ENCODE measurements at regions not wholly inside any gene's neighbourhood (a gene's known extent, or its start where the extent isn't known, plus 50 kb on each side); places are given as distances from the start of the nearest gene placed in this dataset.

- no peak for DNase-seq (ENCODE audit: low spot score)
- intact Hi-C loops (cut with DNase I): no loop called here
Measured at GRCh38 chr6:44590471-44590870, 203.0 kb downstream of the CDC5L start.

GRCh38 chr6:44593539-44593944 lies 206.0 kb downstream of the CDC5L start:
- no peak for DNase-seq (ENCODE audit: low spot score)

DNA sequence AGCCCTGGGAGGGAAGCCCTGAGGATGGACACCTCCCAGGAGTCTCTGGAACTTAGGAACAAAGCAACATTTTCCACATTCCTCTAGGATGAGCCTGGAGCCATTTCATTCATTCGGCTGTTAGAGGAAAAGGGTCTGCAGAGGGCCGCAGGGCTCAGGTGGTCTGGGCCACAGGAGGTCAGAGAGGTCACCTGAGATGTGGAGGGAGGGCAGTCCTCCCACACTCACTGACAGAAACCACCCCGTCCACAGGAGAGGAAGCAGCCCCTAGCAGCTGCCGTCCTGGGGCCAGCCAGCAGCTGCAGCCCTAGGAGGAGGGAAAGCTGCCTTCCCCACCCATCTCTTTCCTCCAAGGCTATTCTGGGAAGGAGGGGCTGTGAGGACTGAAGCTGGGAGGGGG lies 207.0 kb downstream of the CDC5L start:
- intact Hi-C loops (cut with DNase I): no loop called here
- DNase-seq (ENCODE audit: low spot score): no peak

More at GRCh38 chr6:44593539-44593944, 206.0 kb downstream of the CDC5L start:
- intact Hi-C loops (cut with DNase I): no loop called here

- DNase-seq (ENCODE audit: low spot score): no peak
- intact Hi-C loops (cut with DNase I): no loop called here
Measured at GRCh38 chr6:44598679-44599078, 211.2 kb downstream of the CDC5L start.

DNA sequence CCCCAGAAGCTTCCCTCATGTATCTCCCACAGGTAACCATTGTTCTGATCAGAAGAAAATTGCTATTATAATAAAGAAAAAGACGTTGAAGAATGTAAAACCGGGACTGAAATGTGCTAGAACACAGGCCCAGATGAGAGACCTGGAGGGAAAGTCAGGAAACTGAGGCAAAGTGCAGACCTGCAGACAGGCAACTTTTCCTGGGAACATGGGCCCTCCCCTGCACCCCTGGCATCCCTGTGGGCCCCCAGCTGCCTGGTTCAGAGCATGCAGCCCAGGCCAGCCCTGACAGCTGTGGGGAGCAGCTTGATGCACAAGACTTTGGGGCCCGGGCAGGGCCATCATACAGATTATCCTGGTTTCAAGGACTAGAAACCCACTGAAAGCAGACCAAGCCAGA lies 212.2 kb downstream of the CDC5L start:
- intact Hi-C loops (cut with DNase I): no loop called here
- no peak for DNase-seq (ENCODE audit: low spot score)

DNA sequence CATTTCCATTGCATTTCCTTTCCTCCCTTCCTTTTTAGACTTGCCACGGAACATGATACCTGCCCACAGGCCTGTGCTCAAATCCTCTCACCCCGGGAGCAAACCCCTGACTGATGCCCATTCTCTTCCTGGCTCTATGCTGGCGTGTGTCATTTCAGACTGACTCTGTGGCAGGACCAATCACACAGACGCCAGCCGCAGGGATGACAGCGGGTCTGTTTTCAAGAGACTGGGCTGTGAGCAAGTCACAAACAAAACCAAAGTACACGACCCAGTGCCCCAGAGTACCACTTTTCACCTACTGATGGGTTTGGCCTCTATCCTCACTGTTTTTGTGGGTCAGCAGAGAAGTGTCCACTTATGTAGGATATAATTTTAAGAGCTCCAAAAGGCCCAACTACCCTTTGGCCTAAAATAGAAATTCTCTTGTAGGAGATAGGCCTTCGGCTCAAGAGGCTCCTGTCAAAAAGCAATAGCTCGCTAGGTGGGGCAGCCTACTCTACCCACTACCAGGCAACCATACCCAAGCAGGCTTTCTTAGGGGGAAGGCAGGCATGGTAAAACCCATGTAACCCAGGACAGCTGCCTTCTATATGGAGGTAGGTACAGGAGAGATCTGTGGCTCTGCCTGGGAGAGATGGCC lies 215.7 kb downstream of the CDC5L start:
- intact Hi-C loops (cut with DNase I): no loop called here
- no peak for DNase-seq (ENCODE audit: low spot score)

- intact Hi-C loops (cut with DNase I): no loop called here
- DNase-seq (ENCODE audit: low spot score): no peak
Measured at GRCh38 chr6:44606504-44606903, 219.0 kb downstream of the CDC5L start.

- intact Hi-C loops (cut with DNase I): no loop called here
- DNase-seq (ENCODE audit: low spot score): no peak
Measured at GRCh38 chr6:44606976-44607375, 219.5 kb downstream of the CDC5L start.

DNA sequence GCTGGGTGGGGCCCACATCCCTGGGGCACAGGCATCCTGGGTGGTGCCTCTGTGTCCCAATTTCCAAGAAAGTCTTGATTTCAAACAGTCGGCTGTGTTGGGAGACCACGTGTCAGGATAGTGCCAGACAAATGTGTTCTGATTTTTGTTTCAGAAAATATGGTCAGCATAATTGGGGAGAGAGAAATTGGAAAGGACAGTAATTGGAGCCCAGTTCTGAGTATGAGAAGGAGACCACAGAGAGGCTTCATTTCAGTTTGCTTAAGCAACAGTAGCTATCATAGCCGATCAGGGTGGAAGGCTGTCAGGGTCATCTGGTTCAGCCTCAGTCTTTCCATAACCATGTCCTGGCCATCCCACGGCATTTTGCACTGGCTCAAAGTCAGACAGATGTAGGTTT lies 220.7 kb downstream of the CDC5L start:
- intact Hi-C loops (cut with DNase I): no loop called here
- DNase-seq (ENCODE audit: low spot score): no peak

- DNase-seq (ENCODE audit: low spot score): no peak
- intact Hi-C loops (cut with DNase I): no loop called here
Measured at GRCh38 chr6:44609051-44609612, 221.6 kb downstream of the CDC5L start.

- no peak for DNase-seq (ENCODE audit: low spot score)
- intact Hi-C loops (cut with DNase I): no loop called here
Measured at GRCh38 chr6:44614396-44614795, 226.9 kb downstream of the CDC5L start.

GRCh38 chr6:44615621-44616020 lies 228.1 kb downstream of the CDC5L start:
- intact Hi-C loops (cut with DNase I): no loop called here
- DNase-seq (ENCODE audit: low spot score): no peak

DNA sequence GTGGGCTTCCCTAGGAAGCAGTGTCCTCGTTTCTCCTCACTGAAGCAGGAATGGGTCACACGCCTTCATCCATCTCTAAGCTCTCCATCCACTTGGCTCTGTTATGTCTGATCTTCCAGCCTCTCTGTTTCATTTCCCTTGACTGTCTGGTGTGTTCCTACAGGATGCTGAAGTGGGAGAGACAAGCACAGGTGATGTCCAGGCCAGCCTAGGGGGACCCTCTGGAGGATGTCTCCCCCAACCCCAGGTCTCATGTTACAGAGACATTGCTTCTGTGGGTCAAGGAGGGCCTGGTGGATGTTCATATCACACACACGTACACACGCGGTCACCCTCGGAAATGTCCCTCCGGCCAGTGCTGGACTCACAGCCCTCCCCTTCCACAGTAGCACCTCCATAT lies 229.9 kb downstream of the CDC5L start:
- intact Hi-C loops (cut with DNase I): no loop called here
- no peak for DNase-seq (ENCODE audit: low spot score)

DNA sequence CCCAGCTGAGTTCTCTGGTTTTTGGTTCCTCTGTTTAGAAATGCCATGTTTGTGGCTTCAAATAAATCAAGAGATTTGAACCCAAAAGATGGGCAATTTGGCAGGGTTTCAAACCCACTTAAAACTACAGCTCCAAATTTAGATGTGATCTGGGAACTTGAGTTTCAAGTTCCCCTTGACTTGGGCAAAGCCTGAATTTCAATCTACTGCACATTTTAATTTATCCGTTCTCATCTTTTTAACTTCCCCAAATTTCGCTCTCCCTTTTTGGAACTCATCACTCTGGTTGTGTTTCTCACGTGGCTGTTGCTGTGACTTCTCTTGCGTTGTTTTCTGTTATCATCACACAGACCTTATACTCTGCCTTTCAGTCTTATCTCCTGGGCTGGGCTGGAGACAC lies 230.9 kb downstream of the CDC5L start:
- DNase-seq (ENCODE audit: low spot score): no peak
- intact Hi-C loops (cut with DNase I): no loop called here

GRCh38 chr6:44620922-44621321 lies 233.4 kb downstream of the CDC5L start:
- no peak for DNase-seq (ENCODE audit: low spot score)
- intact Hi-C loops (cut with DNase I): no loop called here

- intact Hi-C loops (cut with DNase I): no loop called here
- DNase-seq (ENCODE audit: low spot score): no peak
Measured at GRCh38 chr6:44621846-44622245, 234.3 kb downstream of the CDC5L start.

- no peak for DNase-seq (ENCODE audit: low spot score)
- intact Hi-C loops (cut with DNase I): no loop called here
Measured at GRCh38 chr6:44622555-44622954, 235.0 kb downstream of the CDC5L start.

DNA sequence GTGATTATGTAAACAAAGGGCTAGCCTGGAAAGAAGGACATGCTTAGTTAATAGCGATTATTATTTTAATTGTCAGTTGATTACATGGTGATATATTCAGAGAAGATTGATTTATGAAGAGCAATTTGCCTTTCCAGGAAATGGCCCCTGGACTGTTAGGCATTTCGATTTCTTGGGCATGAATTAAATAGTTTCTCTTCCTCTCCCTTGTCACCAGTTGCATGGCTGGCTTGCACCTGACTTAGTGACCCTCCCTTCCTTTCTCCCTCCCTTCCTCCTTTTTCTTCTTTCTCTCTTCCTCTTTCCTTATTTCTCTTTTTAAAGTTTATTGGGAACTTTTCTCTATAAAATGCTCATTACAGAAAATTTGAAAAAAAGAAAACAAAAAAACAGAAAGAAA lies 235.4 kb downstream of the CDC5L start:
- no peak for DNase-seq (ENCODE audit: low spot score)
- intact Hi-C loops (cut with DNase I): no loop called here

DNA sequence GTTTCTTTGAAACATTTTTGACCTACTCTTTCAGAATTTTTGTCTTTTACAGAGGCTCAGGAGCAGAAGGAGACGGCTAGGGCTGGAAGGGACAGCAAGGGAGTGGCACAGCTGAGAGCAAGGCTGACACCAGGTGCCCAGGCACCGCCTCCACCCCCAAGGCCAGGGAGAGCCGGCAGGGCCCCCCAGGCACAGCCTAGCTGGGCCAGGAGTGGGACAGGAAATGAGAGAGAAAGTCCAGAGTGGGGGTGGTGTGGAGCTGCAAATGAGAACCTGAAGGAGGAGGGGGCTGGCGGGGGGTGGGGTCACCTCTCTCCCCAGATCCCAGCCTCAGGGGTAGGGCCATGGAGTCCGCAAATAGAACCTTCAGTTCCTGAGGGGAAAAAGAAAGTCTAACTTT lies 236.7 kb downstream of the CDC5L start:
- no peak for DNase-seq (ENCODE audit: low spot score)
- intact Hi-C loops (cut with DNase I): no loop called here

DNA sequence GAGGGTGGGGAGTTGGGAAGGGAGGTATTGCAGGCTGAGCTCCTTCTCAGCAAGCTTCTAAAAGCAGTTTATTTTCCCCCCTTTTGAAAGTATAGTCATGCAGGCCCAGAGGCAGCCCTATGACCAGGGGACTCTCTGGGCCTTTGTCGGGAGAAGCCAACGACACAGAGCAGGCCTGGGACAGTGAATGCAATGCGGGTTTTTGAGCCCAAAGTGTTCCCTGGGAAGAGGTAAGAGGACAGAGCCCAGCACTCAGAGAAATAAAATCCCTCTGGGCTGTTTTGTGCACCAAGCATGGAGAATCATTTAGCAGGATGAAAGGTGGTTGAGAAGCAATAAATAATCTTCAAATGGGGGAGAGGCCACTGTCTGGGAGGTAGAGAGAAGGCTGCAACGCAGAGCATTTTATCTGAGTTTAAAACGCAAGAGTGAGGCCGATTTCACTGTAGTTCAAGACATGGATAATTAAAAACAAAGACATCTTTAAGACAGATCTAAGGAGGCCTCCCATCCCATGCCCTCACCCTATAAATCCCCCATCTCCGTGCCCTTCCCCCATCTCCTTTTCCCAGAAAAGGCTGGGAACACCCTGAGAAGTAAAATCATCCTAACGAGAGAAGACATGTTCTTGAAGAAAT lies 237.5 kb downstream of the CDC5L start:
- DNase-seq (ENCODE audit: low spot score): no peak
- intact Hi-C loops (cut with DNase I): no loop called here

- DNase-seq (ENCODE audit: low spot score): no peak
- intact Hi-C loops (cut with DNase I): no loop called here
Measured at GRCh38 chr6:44625996-44626395, 238.5 kb downstream of the CDC5L start.

All from posterior vena cava (tissue), 2 donors.